NCI-H774 (cell line): ENCODE measurements at regions not wholly inside any gene's neighbourhood (a gene's known extent, or its start where the extent isn't known, plus 50 kb on each side); places are given as distances from the start of the nearest gene placed in this dataset.
"Not testable (repeated sequence)": the region's sequence is repeated elsewhere in the genome, so short reads cannot be mapped to it uniquely, and the experiment has no call there.

ENCODE experiments used
- DNase-seq: peaks from one replicate; lab custom pipeline; 2025; lab: John Stamatoyannopoulos, UW

DNA sequence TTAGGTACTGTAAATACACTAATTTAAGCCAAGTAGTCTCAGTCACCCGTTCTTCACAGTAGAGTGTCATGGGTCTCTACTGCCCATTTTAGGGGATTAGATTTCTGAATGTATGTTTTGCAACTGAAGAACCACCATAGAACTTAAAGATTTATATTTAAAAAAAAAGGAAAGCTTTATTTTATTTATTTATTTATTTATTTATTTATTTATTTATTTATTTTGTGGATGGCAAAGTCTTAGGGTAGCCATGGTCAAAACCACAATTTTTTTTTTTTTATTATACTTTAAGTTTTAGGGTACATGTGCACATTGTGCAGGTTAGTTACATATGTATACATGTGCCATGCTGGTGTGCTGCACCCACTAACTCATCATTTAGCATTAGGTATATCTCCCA lies 960.4 kb upstream of the COX7C start:
- not testable (repeated sequence) for DNase-seq

GRCh38 chr5:85662969-85663707 lies 954.6 kb upstream of the COX7C start:
- DNase-seq, result not testable (repeated sequence)

GRCh38 chr5:85663708-85664031 lies 954.1 kb upstream of the COX7C start:
- DNase-seq, result no peak

- DNase-seq, result peak; percentile 17
Measured at GRCh38 chr5:85670417-85670816, 947.3 kb upstream of the COX7C start.

DNA sequence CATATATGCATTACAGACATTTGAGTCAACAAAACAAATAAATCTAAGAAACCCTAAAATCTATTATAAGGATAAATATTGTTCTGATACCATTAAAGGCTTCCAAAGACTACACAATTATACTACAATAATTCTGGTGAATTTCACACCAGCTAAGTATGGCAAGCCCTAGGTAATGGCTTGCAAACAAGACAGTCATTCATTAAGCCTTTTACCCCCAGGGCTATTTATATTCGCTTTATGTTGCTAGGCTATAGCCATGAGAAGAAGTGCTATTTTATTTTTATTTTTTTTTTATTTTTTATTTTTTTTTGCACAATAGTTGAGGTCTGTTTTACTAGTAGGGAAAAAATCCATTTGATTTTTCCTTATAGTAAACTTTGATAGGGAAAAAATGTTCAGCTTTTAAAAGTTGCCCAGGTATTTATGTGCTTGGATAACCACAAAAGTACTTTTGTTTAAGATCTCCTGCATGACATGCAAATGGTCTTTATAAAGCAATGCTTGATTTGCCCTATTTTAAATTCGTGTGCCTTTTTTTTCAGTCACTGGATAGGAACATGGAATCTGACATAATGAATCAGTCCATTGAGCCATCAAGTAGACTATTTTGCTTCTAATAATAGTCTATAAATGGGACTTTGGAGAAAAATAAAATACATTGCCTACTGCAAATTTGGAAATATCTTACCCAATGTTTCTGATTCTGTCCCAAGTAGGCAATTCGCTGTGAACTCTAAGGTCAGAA lies 946.3 kb upstream of the COX7C start:
- no peak for DNase-seq

DNA sequence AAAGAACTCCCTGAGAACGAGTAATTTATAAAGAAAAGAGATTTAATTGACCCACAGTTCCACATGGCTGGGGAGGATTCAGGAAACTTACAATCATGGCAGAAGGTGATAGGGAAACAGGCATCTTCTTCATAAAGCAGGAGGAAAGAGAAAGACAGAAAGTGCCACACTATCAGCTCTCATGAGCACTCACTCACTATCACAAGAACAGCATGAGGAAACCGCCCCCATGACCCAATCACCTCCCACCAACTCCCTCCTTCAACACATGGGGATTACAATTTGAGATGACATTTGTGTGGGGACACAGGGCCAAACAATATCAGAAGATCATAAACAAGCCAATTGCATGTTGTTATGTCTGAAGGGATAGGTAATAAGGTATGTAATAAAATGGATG lies 935.9 kb upstream of the COX7C start:
- DNase-seq, result no peak

GRCh38 chr5:85684351-85684750 lies 933.4 kb upstream of the COX7C start:
- no peak for DNase-seq

DNA sequence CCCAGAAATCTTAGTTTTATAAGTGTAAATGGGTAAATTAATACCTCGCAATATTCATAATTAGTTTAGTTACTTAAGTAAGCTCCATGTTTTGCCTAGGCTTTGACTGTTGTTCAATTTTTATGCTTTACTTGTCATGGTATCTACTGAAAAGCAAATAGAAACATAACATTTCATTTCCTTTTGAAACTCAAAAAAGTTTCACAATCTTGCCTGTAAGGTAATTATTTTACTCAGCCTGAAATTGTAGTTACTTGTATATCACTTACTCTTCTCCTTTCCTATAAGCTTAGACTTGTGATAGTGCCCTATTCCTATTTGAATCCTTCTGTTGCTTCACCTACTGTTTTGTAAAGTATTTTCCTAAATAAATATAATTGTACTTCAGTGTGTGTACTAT lies 914.4 kb upstream of the COX7C start:
- DNase-seq, result no peak

DNA sequence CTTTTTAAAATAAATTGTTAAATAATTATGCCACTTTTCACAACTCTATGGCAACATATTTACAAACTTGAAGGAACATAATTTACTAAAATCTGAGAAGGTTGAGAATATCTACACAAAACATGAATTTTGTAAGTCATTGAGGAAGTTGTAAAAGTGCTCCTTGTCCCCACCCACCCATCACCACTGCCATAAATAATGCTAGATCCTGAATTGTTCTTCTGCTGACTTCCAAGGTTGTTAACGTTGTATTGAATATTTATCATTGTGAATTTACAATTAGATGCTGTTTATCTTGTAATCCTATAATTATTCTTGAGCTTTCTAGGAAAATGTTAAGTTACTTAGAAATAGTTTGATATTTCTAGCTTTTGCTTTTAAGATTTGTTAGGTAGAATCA lies 908.0 kb upstream of the COX7C start:
- DNase-seq, result no peak

GRCh38 chr5:85716344-85717202 lies 901.2 kb upstream of the COX7C start:
- DNase-seq, result no peak

DNA sequence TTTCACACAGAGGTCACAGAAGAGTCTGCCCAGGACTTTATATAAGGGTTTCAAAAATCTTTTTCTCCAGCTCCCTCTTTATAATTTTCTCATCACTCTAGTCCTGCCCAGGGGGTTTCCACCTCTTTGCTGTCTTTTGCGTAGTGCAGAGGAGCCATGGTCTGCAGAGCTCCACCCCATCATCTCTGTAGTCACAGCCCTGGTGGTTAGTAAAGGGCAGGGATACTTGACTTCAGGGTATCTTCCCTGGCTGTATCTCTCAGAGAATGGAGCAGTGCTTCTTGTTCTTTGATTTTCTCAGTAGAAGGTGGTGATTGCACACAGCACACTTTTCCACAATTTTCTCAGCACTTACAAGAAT lies 900.6 kb upstream of the COX7C start:
- DNase-seq, result no peak

DNA sequence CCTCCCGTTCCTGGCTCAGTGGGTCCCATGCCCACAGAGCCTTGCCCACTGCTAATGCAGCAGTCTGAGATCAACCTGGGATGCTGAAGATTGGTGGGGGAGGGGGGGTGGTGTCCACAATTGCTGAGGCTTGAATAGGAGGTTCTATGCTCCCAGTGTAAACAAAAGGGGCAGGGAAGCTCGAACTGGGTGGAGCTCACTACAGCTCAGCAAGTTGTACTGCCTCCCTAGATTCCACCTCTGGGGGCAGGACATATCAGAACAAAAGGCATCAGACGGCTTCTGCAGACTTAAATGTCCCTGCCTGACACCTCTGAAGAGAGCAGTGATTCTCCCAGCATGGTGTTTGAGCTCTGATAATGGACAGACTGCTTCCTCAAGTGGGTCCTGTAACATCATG lies 885.6 kb upstream of the COX7C start:
- no peak for DNase-seq

DNA sequence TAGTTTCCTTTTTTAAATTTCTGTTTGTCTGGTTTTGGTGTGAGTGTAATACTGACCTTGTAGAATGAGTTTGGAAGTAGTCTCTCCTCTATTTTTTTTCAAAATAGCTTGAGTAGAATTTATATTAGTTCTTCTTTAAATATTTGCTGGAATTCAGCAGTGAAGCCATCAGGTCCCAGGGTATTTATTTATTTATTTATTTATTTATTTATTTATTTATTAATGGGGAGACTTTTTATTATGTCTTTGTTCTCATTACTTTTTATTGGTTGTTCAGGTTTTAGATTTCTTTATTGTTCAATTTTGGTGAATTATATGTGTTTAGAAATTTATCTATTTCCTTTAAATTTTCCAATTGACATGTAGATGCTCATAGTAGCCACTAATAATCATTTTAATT lies 875.8 kb upstream of the COX7C start:
- DNase-seq, result no peak

DNA sequence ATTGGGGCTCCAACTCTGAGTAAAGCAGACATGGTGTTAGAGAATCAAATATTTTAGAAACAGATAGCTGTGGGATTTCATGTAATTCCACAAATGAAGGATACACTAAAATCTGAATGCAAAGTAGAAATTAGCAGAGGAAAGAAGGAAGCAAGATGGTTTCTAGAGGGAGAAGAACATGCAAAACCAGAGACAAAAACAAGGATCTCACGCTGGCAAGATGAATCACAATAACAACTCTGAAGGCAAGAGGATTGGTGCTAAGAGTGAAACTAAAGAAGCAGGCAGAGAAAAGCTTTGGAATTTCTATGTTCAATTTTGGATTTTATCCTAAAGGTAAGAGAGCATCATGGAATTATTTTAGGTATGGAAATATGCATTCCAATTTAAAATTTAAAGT lies 857.2 kb upstream of the COX7C start:
- DNase-seq, result no peak

GRCh38 chr5:85769347-85769746 lies 848.4 kb upstream of the COX7C start:
- DNase-seq, result no peak

DNA sequence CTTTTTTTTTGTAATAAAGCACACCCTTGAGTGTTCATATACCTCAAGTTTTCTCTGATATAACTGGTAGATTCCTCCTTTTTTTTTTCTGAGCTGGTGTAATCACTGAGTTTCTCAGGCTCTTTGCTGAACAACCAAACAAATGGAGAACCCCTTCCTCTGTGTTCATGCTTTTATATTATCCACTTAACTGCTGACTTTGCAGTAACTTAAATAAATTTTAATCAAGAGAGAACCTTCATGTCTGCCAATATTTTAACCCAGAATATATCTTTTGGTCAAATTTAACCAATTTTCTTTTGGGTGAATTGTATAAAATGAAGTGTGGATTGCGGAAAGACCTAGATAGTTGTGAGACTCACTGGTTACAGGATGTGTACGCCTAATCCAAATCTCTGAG lies 833.0 kb upstream of the COX7C start:
- DNase-seq, result no peak

DNA sequence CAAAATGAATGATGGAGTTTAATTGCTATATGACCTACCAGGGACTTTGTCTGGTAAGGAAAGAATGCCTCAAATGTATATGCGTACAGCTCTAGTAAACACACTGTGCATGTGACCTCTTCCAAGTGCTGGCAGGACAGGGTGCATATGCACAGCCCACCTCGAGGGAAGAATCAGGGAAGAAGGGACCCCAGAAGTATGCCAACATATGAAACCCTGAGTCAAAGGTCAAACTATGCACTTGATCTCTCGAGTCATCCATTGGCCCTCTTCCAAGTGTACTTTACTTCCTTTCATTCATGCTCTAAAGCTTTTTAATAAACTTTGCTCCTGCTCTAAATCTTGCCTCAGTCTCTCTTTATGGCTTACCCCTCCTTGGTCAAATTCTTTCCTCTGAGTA lies 804.6 kb upstream of the COX7C start:
- no peak for DNase-seq

DNA sequence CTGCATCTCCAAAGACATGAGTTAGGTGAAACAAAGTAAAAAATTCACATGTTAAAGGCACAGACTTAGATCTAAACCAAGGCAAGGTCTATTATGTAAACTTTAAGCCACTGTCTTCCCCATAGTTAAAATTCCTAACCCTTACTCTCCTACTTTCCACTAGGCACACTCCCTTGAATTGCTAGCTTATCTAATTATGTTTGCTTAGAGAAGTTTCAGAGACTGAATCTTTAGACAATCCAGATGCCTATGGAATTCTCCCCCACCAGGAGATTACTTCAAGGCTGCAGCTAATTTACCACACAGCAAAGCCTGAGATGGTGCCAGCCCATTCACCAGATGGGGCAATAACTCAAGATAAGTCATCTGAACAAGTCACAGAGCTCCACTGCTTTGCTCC lies 803.1 kb upstream of the COX7C start:
- no peak for DNase-seq

GRCh38 chr5:85823462-85824426 lies 794.0 kb upstream of the COX7C start:
- no peak for DNase-seq

- no peak for DNase-seq
Measured at GRCh38 chr5:85838781-85839180, 779.0 kb upstream of the COX7C start.

DNA sequence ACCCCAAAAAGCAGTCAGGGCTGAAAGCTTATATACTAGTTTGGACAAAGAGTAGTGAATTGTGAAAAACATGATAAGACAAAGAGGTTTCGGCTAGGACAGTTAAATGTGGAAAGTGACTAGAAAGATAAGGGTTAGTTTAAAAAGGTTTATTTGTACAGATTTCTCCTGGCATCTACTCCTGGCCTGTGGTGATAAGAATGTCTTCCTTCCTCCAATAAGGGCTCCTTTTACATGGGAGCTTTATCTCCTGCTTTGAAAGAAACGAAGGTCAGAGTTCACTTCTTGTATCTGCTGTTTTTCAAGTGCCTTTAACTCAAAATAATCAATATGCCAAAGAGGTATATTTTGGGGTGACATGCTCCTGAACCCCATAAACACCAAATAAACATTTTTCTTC lies 776.1 kb upstream of the COX7C start:
- DNase-seq, result no peak

GRCh38 chr5:85843535-85843934 lies 774.2 kb upstream of the COX7C start:
- DNase-seq, result no peak
